ENCODE measurements at regions not wholly inside any gene's neighbourhood (a gene's known extent, or its start where the extent isn't known, plus 50 kb on each side); places are given as distances from the start of the nearest gene placed in this dataset.

GRCh38 chr11:134573857-134574256 is 161.8 kb upstream of the B3GAT1 start:
- Histone ChIP-seq H2AFZ (ENCODE audit: low read depth, low read length) (no peak overlapping the region), H3K79me2 (ENCODE audit: insufficient read depth, low read length) (no peaks in the 10 kb centered on the region), H3K9me3 (ENCODE audit: insufficient read depth, low read depth, low read length) (no peaks in the 10 kb centered on the region), H3K27me3 (ENCODE audit: insufficient read depth, low read length) (no peaks in the 10 kb centered on the region), H3K4me2 (ENCODE audit: low read length) (no peak overlapping the region), H3K9ac (ENCODE audit: low read length) (no peak overlapping the region), H3K4me1 (ENCODE audit: insufficient read depth, low read length) (no peaks in the 10 kb centered on the region), H3K4me3 (ENCODE audit: insufficient read depth, low read depth, low read length) (no peak overlapping the region), H3K36me3 (ENCODE audit: insufficient read depth, low read length) (no peaks in the 10 kb centered on the region), H4K20me1 (ENCODE audit: insufficient read depth, low read length) (no peaks in the 10 kb centered on the region), H3K27ac (ENCODE audit: low read depth, low read length) (no peak overlapping the region)
- Mint-ChIP-seq H3K4me1 (ENCODE audit: low read depth, unreplicated experiment) (no peaks in the 10 kb centered on the region), H3K4me3 (ENCODE audit: unreplicated experiment) (no peak overlapping the region), H3K27ac (ENCODE audit: unreplicated experiment) (no peak overlapping the region), H3K27me3 (ENCODE audit: low read depth, unreplicated experiment) (peaks cover 57% of the 10 kb centered on the region), H3K9me3 (ENCODE audit: unreplicated experiment) (no peaks in the 10 kb centered on the region), H3K36me3 (ENCODE audit: low read depth, unreplicated experiment) (no peaks in the 10 kb centered on the region)
- DNase-seq (ENCODE audit: low read depth) (no peak), FAIRE-seq (no peak)
- no peak for TF ChIP-seq EZH2 (IDR thresholded peaks at IDR 0.05; ENCODE audit: insufficient read depth, low read length)
- no peak for TF ChIP-seq CTCF (IDR thresholded peaks at IDR 0.05; ENCODE audit: insufficient read depth, low read depth, low read length)

- Histone ChIP-seq H3K4me1 (ENCODE audit: insufficient read depth, low read length) (no peaks in the 10 kb centered on the region), H3K27me3 (ENCODE audit: insufficient read depth, low read length) (no peaks in the 10 kb centered on the region), H4K20me1 (ENCODE audit: insufficient read depth, low read length) (no peaks in the 10 kb centered on the region), H3K79me2 (ENCODE audit: insufficient read depth, low read length) (no peaks in the 10 kb centered on the region), H3K4me3 (ENCODE audit: insufficient read depth, low read depth, low read length) (no peak overlapping the region), H3K36me3 (ENCODE audit: insufficient read depth, low read length) (no peaks in the 10 kb centered on the region), H3K9ac (ENCODE audit: low read length) (no peak overlapping the region), H2AFZ (ENCODE audit: low read depth, low read length) (no peak overlapping the region), H3K27ac (ENCODE audit: low read depth, low read length) (no peak overlapping the region), H3K9me3 (ENCODE audit: insufficient read depth, low read depth, low read length) (no peaks in the 10 kb centered on the region), H3K4me2 (ENCODE audit: low read length) (no peak overlapping the region)
- Mint-ChIP-seq H3K4me3 (ENCODE audit: unreplicated experiment) (no peak overlapping the region), H3K27ac (ENCODE audit: unreplicated experiment) (no peak overlapping the region), H3K4me1 (ENCODE audit: low read depth, unreplicated experiment) (no peaks in the 10 kb centered on the region), H3K36me3 (ENCODE audit: low read depth, unreplicated experiment) (no peaks in the 10 kb centered on the region), H3K9me3 (ENCODE audit: unreplicated experiment) (no peaks in the 10 kb centered on the region), H3K27me3 (ENCODE audit: low read depth, unreplicated experiment) (peaks cover 50% of the 10 kb centered on the region)
- TF ChIP-seq EZH2 (IDR thresholded peaks at IDR 0.05; ENCODE audit: insufficient read depth, low read length) (no peak), CTCF (IDR thresholded peaks at IDR 0.05; ENCODE audit: insufficient read depth, low read depth, low read length) (no peak)
- FAIRE-seq (no peak), DNase-seq (ENCODE audit: low read depth) (no peak)
Observed at GRCh38 chr11:134572741-134573675, 161.0 kb upstream of the B3GAT1 start.

- FAIRE-seq: no peak
- Histone ChIP-seq H3K4me3 (ENCODE audit: insufficient read depth, low read depth, low read length) (no peak overlapping the region), H2AFZ (ENCODE audit: low read depth, low read length) (no peak overlapping the region), H3K79me2 (ENCODE audit: insufficient read depth, low read length) (no peaks in the 10 kb centered on the region), H3K4me1 (ENCODE audit: insufficient read depth, low read length) (no peaks in the 10 kb centered on the region), H3K9me3 (ENCODE audit: insufficient read depth, low read depth, low read length) (no peaks in the 10 kb centered on the region), H3K4me2 (ENCODE audit: low read length) (no peak overlapping the region), H3K9ac (ENCODE audit: low read length) (no peak overlapping the region), H3K36me3 (ENCODE audit: insufficient read depth, low read length) (no peaks in the 10 kb centered on the region), H4K20me1 (ENCODE audit: insufficient read depth, low read length) (no peaks in the 10 kb centered on the region), H3K27ac (ENCODE audit: low read depth, low read length) (no peak overlapping the region), H3K27me3 (ENCODE audit: insufficient read depth, low read length) (no peaks in the 10 kb centered on the region)
- H3K4me3 Mint-ChIP-seq (ENCODE audit: unreplicated experiment): no peak overlapping the region
- H3K9me3 Mint-ChIP-seq (ENCODE audit: unreplicated experiment): no peaks in the 10 kb centered on the region
- TF ChIP-seq EZH2 (IDR thresholded peaks at IDR 0.05; ENCODE audit: insufficient read depth, low read length) (no peak), CTCF (IDR thresholded peaks at IDR 0.05; ENCODE audit: insufficient read depth, low read depth, low read length) (no peak)
- H3K4me1 Mint-ChIP-seq (ENCODE audit: low read depth, unreplicated experiment): no peaks in the 10 kb centered on the region
- H3K27me3 Mint-ChIP-seq (ENCODE audit: low read depth, unreplicated experiment): peaks cover 34% of the 10 kb centered on the region
- H3K27ac Mint-ChIP-seq (ENCODE audit: unreplicated experiment): no peak overlapping the region
- no peak for DNase-seq (ENCODE audit: low read depth)
- H3K36me3 Mint-ChIP-seq (ENCODE audit: low read depth, unreplicated experiment): no peaks in the 10 kb centered on the region
Observed at GRCh38 chr11:134571301-134571700, 159.3 kb upstream of the B3GAT1 start.

All from astrocyte (in vitro differentiated cells and primary cell).